ENCODE measurements at regions not wholly inside any gene's neighbourhood (a gene's known extent, or its start where the extent isn't known, plus 50 kb on each side); places are given as distances from the start of the nearest gene placed in this dataset.

DNA sequence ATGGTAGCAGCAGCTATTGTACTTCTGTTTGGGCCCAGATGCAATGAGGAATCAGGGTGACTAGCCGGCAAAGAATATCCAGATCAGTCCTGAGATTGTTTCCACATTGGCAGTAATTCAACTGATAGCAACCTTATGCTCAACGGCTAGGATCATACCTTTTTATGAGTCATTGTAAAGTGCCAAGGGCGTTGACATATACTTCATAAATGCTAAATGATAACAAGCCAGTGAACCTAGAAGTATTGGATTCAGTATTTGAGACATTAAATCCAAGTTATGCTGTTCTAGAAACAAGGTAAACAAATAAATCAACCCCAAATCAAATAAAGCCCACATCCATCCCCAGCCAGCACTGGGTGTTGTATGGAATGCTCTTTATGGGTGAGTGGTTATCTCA is 207.1 kb upstream of the ZFHX3 start:
- WGBS (ENCODE audit: insufficient coverage, insufficient replicate concordance, low lambda C conversion rate, missing lambda C conversion rate) = 51% methylated on average over 3 of the region's 3 CpGs
- Histone ChIP-seq H3K4me3 (no peak overlapping the region), H4K20me1 (ENCODE audit: control insufficient read depth, insufficient read depth) (no peaks in the 10 kb centered on the region), H3K79me2 (ENCODE audit: control insufficient read depth, insufficient read depth, low read length) (no peaks in the 10 kb centered on the region), H3K4me2 (ENCODE audit: control insufficient read depth, insufficient read depth) (no peak overlapping the region), H3K9me3 (replicated peaks; ENCODE audit: control insufficient read depth, insufficient read depth, low read length) (no peaks in the 10 kb centered on the region), H3K27ac (ENCODE audit: control insufficient read depth, insufficient read depth) (no peak overlapping the region), H3K27me3 (replicated peaks in 1 of 2; ENCODE audit: control insufficient read depth in 2 of 2, insufficient read depth in 2 of 2, low read length in 1 of 2) (no peaks in the 10 kb centered on the region), H3K9ac (ENCODE audit: control insufficient read depth, insufficient read depth, low read length) (no peak overlapping the region), H3K4me1 (ENCODE audit: control insufficient read depth, insufficient read depth, low read length) (no peaks in the 10 kb centered on the region), H3K36me3 (ENCODE audit: control insufficient read depth in 2 of 2, insufficient read depth in 2 of 2, low read length in 1 of 2) (no peaks in the 10 kb centered on the region), H2AFZ (ENCODE audit: control insufficient read depth, low read depth, low read length) (no peak overlapping the region)
- no peak for ATAC-seq
- CTCF ChIA-PET = no interaction called here
- SMC1A ChIA-PET (ENCODE audit: uncharacterized antibody, unreplicated experiment) = no interaction called here
- DNase-seq (ENCODE audit: low read depth, low spot score) = no peak
- in situ Hi-C loops (cut with MboI) = no loop called here
- RAD21 ChIA-PET (ENCODE audit: unreplicated experiment) = no interaction called here
- POLR2A ChIA-PET = no interaction called here
- no peak for FAIRE-seq
- BruUV-seq (replicated peaks) = no TSS peak
- intact Hi-C loops (cut with micrococcal nuclease; ENCODE audit: unreplicated experiment) = no loop called here
- TF ChIP-seq ELK1 (IDR thresholded peaks at IDR 0.05; ENCODE audit: low read depth, low read length) = no peak

DNA sequence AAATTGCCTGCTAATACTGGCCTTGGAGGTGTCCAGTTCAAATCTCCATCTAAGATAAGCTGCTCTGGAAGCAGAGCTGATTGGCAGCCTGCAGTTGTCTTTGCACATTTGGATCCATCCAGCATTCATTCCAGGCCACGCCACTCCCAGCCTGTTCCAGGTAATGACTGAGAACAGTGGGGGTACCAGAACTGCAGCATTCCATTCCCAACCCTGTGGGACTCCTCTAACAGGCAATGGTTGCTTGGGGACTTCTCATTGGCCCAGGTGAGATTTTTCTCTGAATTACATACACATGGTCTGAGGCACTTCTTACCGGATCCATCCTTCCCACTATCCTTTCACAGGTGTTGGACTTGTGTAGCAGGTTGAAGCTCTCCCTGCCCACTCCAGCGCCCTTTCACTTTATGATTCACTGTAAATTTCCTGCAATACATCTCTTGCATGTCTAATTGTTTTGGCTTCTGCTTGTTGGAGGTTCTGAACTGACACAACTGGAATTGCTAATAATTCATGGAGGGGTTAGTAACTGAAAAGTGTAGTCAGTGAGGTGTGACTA is 206.1 kb upstream of the ZFHX3 start:
- CTCF ChIA-PET = no interaction called here
- no peak overlapping the region for H3K27ac ChIP-seq (ENCODE audit: control insufficient read depth, insufficient read depth)
- BruUV-seq (replicated peaks) = no TSS peak
- WGBS (ENCODE audit: insufficient coverage, insufficient replicate concordance, low lambda C conversion rate, missing lambda C conversion rate) = 31% methylated on average over 3 of the region's 3 CpGs
- POLR2A ChIA-PET = interaction anchor here (0.7 kb wide), 1 partner anchor 280 kb away, joined by 3 read pairs; no protein-coding TSS in a partner anchor
- ATAC-seq (no peak), FAIRE-seq (no peak), DNase-seq (ENCODE audit: low read depth, low spot score) (no peak)
- SMC1A ChIA-PET (ENCODE audit: uncharacterized antibody, unreplicated experiment) = no interaction called here
- no peaks in the 10 kb centered on the region for H3K9me3 ChIP-seq (replicated peaks; ENCODE audit: control insufficient read depth, insufficient read depth, low read length)
- no peak overlapping the region for H3K4me3 ChIP-seq
- RAD21 ChIA-PET (ENCODE audit: unreplicated experiment) = no interaction called here
- no peak overlapping the region for H2AFZ ChIP-seq (ENCODE audit: control insufficient read depth, low read depth, low read length)
- no peak overlapping the region for H3K9ac ChIP-seq (ENCODE audit: control insufficient read depth, insufficient read depth, low read length)
- H3K4me1 ChIP-seq (ENCODE audit: control insufficient read depth, insufficient read depth, low read length) = no peaks in the 10 kb centered on the region
- H4K20me1 ChIP-seq (ENCODE audit: control insufficient read depth, insufficient read depth) = no peaks in the 10 kb centered on the region
- TF ChIP-seq YY1 (IDR thresholded peaks at IDR 0.05; ENCODE audit: low read depth, low read length) = no peak
- no peak for TF ChIP-seq ZNF622 (IDR thresholded peaks at IDR 0.05)
- TF ChIP-seq, protein P1, sequence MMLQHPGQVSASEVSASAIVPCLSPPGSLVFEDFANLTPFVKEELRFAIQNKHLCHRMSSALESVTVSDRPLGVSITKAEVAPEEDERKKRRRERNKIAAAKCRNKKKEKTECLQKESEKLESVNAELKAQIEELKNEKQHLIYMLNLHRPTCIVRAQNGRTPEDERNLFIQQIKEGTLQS (IDR thresholded peaks at IDR 0.05; ENCODE audit: borderline replicate concordance, extremely low read depth, low read depth, low read length) = no peak
- TF ChIP-seq, protein P2, sequence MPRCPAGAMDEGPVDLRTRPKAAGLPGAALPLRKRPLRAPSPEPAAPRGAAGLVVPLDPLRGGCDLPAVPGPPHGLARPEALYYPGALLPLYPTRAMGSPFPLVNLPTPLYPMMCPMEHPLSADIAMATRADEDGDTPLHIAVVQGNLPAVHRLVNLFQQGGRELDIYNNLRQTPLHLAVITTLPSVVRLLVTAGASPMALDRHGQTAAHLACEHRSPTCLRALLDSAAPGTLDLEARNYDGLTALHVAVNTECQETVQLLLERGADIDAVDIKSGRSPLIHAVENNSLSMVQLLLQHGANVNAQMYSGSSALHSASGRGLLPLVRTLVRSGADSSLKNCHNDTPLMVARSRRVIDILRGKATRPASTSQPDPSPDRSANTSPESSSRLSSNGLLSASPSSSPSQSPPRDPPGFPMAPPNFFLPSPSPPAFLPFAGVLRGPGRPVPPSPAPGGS (IDR thresholded peaks at IDR 0.05; ENCODE audit: borderline replicate concordance, insufficient read depth, low read depth, low read length, poor library complexity, severe bottlenecking) = no peak
- no peaks in the 10 kb centered on the region for H3K36me3 ChIP-seq (ENCODE audit: control insufficient read depth in 2 of 2, insufficient read depth in 2 of 2, low read length in 1 of 2)
- no peaks in the 10 kb centered on the region for H3K27me3 ChIP-seq (replicated peaks in 1 of 2; ENCODE audit: control insufficient read depth in 2 of 2, insufficient read depth in 2 of 2, low read length in 1 of 2)
- intact Hi-C loops (cut with micrococcal nuclease; ENCODE audit: unreplicated experiment) (no loop called here), in situ Hi-C loops (cut with MboI) (no loop called here)
- H3K79me2 ChIP-seq (ENCODE audit: control insufficient read depth, insufficient read depth, low read length) = no peaks in the 10 kb centered on the region
- H3K4me2 ChIP-seq (ENCODE audit: control insufficient read depth, insufficient read depth) = no peak overlapping the region
